ENCODE measurements at regions not wholly inside any gene's neighbourhood (a gene's known extent, or its start where the extent isn't known, plus 50 kb on each side); places are given as distances from the start of the nearest gene placed in this dataset.
"Not testable (repeated sequence)": the region's sequence is repeated elsewhere in the genome, so short reads cannot be mapped to it uniquely, and the experiment has no call there.

DNA sequence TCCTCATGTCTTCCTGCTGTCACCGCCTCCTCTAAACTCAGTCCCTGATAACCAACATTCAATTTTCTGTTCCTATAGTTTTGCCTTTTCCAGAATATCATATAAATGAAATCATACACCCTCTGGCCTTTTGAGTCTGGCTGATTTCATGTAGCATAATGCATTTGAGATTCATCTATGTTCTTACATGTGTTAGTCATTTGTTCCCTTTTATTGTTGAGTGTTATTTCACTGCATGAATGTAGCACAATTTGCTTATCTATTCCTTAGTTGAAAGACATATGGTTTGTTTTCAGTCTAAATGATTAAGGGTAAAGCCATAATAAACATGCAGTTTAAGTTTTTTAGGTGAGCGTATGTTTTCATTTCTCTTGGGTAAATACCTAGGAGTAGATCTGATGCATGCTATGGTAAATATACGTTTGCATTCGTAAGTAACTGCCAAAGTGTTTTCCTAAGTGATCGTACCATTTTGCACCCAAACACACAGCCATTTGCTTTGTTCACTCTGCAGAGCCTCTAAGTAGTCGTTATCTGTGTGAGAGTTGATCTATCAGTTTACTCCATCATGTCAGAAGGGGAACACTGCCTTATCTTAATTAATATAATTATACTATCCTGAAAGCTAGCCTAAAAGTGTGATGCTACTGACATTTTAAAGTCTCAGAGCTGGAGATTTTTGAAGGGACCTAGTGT is 460.8 kb downstream of the DMAC1 start:
- DNase-seq: no peak

GRCh38 chr9:7336356-7337065 is 463.1 kb downstream of the DMAC1 start:
- DNase-seq: no peak

- DNase-seq: no peak
These were observed 465.9 kb downstream of the DMAC1 start for GRCh38 chr9:7333719-7334118.

DNA sequence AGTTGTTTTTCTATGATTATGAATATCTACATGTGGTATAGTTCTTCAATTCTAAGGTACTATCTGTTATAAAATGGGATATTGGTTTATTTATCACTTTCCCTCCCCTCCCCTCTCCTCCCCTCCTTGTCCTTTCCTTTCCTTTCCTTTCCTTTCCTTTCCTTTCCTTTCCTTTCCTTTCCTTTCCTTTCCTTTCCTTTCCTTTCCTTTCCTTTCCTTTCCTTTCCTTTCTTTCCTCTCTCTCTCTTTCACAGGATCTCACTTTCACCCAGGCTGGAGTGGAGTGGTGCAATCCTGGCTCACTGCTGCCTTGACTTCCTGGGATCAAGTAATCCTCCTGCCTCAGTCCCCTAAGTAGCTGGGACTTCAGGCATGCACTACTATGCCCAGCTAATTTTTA is 466.8 kb downstream of the DMAC1 start:
- DNase-seq: no peak

GRCh38 chr9:7328453-7328852 is 471.1 kb downstream of the DMAC1 start:
- DNase-seq: no peak

GRCh38 chr9:7325995-7326394 is 473.6 kb downstream of the DMAC1 start:
- no peak for DNase-seq

DNA sequence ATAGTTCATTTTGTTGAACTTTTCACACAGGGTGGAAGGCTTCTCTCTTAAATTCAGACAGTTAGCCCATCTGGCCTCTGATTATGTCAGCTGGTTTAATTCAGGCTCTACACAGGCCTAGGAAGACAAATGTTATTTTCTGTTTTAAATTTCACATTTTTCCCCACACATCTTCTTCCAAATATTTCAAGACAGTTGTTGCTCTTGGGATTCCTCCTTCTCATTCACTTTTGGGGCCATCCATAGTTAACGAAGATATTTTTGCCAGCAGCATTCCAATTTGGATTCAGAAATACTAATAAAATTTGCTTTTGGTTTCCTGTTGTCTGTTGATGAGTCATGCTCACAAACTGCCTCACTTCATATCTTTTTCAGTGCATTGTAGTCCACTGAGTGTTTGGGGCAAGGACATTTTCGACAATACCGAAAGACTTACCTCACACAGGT is 475.4 kb downstream of the DMAC1 start:
- no peak for DNase-seq

DNA sequence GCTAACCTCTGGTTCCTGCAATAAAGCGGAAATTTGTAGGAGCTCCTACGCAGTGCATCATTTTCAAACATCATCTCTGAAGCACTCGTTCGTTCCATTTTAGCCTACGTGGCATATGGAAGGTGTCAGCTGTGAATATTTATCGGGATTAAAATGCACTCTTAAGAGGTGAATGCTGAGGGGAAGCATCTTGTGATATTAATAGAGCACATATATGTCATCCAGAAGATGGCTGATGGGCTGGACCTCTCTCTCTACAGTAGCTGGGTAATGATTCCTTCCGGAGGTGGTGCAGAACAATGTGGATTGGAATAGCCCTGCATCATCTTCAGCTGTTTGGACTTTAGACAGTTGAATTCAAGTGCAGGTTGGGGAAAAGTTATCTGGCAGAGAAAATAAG is 478.7 kb downstream of the DMAC1 start:
- no peak for DNase-seq

GRCh38 chr9:7320139-7320538 is 479.4 kb downstream of the DMAC1 start:
- no peak for DNase-seq

- no peak for DNase-seq
These were observed 480.7 kb downstream of the DMAC1 start for GRCh38 chr9:7318920-7319319.

- no peak for DNase-seq
These were observed 482.6 kb downstream of the DMAC1 start for GRCh38 chr9:7316967-7317366.

DNA sequence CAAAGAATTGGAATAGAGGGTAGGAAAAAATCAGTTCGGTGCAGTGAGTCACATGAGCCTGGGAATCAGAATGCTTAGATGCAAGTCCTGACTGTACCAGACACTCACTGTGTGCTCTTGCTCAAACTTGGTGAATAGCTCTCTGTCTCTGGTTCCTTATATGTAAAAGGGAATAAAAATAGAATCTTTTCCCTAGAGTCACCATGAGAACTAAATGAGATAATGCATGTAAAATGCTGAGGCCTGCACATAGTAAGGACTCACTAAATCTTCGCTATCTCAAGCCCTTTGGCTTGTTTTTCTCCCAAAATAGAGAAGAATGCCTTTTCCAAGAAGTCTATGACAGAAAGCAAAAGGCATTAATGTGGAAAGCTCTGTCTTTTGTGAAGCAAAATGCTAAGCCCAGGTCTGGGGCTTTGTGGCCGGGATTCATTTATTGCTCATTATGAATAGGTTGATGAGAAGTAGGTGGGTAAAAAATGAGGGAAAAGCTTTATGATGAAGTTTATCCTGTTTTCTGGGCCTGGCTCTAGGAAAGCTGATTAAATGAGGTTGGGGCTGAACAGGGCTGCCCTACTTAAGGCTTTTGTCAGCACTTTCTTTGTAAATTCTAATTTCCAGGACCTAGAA is 483.3 kb downstream of the DMAC1 start:
- no peak for DNase-seq

GRCh38 chr9:7315746-7316145 is 483.8 kb downstream of the DMAC1 start:
- no peak for DNase-seq

GRCh38 chr9:7315116-7315515 is 484.5 kb downstream of the DMAC1 start:
- DNase-seq: no peak

- DNase-seq: no peak
These were observed 486.2 kb downstream of the DMAC1 start for GRCh38 chr9:7313389-7313788.

DNA sequence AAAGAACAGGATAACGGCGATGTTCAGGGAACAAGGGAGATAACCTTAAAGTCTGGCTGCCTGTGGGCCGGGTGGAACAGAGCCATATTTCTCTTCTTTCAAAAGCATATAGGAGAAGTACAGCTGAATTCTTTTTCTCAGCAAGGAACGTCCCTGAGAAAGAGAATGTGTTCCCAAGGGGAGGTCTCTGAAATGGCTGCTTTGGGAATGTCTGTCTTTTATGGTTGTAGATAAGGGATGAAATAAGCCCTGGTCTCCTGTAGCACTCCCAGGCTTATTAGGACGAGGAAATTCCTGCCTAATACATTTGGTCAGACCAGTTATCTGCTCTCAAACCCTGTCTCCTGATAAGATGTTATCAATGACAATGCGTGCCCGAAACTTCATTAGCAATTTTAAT is 490.5 kb downstream of the DMAC1 start:
- not testable (repeated sequence) for DNase-seq

GRCh38 chr9:7305677-7306076 is 493.9 kb downstream of the DMAC1 start:
- DNase-seq: no peak

GRCh38 chr9:7304627-7304995 is 495.0 kb downstream of the DMAC1 start:
- no peak for DNase-seq

GRCh38 chr9:7303907-7304626 is 495.5 kb downstream of the DMAC1 start:
- DNase-seq: no peak

DNA sequence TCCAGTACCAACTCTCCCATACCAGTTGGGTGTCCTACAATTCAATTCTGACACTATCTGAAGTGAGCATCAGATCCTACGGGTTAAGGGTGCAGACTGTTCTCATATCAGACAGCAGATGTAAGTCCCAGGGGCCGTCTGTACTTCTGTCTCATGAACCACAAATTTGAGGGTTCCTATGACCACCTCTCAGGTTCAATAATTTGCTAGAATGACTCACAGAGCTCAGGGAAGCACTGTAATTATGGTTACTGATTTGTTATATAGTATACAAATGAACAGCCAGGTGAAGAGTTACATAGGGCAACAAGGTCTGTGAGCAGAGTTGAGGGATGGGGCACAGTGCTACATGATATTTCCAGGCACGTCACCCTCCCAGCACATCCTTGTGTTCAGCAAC is 499.1 kb downstream of the DMAC1 start:
- no peak for DNase-seq

DNA sequence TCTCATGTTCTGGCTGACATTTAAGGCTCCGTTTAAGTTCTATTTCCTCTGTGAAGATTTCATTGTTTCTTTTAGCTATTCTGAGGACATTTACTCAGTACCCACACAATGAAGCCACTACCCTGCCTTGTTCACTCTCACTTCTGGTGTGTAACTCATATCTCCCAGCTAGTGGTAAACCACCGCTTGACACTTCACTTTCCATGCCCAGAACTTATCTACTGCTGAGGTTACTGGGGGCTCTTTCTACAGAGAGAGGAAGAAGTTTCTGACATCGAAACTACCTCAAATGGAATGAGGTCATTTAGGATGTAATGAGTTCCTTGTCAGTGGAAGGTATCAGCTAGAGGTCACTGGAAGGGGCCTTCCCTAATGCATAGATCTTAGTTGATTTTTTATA is 501.5 kb downstream of the DMAC1 start:
- no peak for DNase-seq

- DNase-seq: no peak
These were observed 502.1 kb downstream of the DMAC1 start for GRCh38 chr9:7297521-7297920.

- no peak for DNase-seq
These were observed 506.5 kb downstream of the DMAC1 start for GRCh38 chr9:7293091-7293490.

DNA sequence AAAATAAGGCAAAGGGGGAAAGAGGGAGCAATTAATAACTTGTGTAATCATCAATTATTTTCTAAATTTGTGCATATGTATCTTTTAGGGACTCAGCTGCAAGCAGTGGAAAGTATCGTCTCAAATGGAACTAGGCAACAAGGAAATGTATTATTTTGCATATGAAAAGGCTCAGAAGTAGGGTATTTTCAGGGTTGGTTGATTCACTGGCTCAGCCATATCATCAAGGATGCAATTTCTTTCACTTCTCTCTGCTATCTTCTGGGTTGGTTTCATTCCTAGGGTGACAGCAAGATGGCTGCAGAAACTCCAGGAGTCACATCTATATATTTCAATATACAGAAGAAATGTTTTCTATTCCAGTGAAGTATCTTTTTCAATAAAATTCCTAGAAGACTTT is 509.8 kb downstream of the DMAC1 start:
- DNase-seq: no peak
